GM10248 (cell line): ENCODE measurements at regions not wholly inside any gene's neighbourhood (a gene's known extent, or its start where the extent isn't known, plus 50 kb on each side); places are given as distances from the start of the nearest gene placed in this dataset.
"Not testable (repeated sequence)": the region's sequence is repeated elsewhere in the genome, so short reads cannot be mapped to it uniquely, and the experiment has no call there.

Experiments
- CTCF ChIA-PET: fragments of 300-600 bp; sonication (Branson Sonifier 250); formaldehyde crosslinking; extraction: SDS; loops from one replicate; lab custom pipeline; 2021; ENCODE audit warnings: antibody characterized with exemption; lab: Yijun Ruan, JAX
- POLR2A ChIA-PET: fragments of 350-650 bp; sonication (Branson Sonifier 250); formaldehyde crosslinking; extraction: SDS; loops from one replicate; lab custom pipeline; 2020; ENCODE audit warnings: antibody characterized with exemption; lab: Yijun Ruan, JAX
- DNase-seq: peaks from one replicate; pipeline ENCODE4 v3.0.0; 2012; ENCODE audit errors: extremely low spot score
- TF ChIP-seq, protein P1 (sequence below): IDR thresholded peaks from 2 replicates; pipeline ENCODE4 v1.5.1; 2012; ENCODE audit warnings: mild to moderate bottlenecking, low read depth; ENCODE audit errors: extremely low read depth, missing control alignments, control extremely low read depth

DNA sequence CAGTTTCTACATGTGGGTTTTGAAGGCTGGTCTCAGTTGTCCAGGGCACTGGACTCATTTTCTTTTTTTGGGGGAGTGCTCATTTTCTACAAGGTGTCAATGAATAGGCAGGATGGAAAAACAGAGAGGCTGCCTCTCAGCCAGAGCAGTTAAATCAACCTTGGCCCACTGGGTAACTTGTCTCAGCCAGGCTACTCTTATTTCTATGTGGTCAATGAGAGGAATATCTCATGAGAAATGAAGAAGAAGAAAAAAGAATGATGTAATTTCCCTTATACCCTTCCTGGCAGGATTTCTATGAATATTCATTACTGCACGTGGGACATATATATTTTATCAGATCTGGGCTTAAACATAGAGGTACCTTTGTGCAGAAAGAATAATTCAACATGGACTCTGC is 155.2 kb upstream of the E2F7 start:
- ChIA-PET POLR2A (no interaction called here), CTCF (no interaction called here)
- DNase-seq, result no peak
- TF ChIP-seq, protein P1, sequence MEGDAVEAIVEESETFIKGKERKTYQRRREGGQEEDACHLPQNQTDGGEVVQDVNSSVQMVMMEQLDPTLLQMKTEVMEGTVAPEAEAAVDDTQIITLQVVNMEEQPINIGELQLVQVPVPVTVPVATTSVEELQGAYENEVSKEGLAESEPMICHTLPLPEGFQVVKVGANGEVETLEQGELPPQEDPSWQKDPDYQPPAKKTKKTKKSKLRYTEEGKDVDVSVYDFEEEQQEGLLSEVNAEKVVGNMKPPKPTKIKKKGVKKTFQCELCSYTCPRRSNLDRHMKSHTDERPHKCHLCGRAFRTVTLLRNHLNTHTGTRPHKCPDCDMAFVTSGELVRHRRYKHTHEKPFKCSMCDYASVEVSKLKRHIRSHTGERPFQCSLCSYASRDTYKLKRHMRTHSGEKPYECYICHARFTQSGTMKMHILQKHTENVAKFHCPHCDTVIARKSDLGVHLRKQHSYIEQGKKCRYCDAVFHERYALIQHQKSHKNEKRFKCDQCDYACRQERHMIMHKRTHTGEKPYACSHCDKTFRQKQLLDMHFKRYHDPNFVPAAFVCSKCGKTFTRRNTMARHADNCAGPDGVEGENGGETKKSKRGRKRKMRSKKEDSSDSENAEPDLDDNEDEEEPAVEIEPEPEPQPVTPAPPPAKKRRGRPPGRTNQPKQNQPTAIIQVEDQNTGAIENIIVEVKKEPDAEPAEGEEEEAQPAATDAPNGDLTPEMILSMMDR, result no peak

- ChIA-PET POLR2A (no interaction called here), CTCF (interaction anchor here (1.7 to 1.9 kb wide), 2 partner anchors 10 to 12 kb away, joined by 5 to 6 read pairs; no protein-coding TSS in a partner anchor)
- TF ChIP-seq, protein P1, result no peak
- DNase-seq, result no peak
Measured at GRCh38 chr12:77218278-77218677, 152.9 kb upstream of the E2F7 start.

GRCh38 chr12:77216136-77216535 is 150.8 kb upstream of the E2F7 start:
- CTCF ChIA-PET, POLR2A ChIA-PET, DNase-seq: not testable (repeated sequence)

- POLR2A ChIA-PET, result no interaction called here
- no peak for DNase-seq
- TF ChIP-seq, protein P1, result no peak
- CTCF ChIA-PET, result no interaction called here
Measured at GRCh38 chr12:77214136-77214535, 148.8 kb upstream of the E2F7 start.

DNA sequence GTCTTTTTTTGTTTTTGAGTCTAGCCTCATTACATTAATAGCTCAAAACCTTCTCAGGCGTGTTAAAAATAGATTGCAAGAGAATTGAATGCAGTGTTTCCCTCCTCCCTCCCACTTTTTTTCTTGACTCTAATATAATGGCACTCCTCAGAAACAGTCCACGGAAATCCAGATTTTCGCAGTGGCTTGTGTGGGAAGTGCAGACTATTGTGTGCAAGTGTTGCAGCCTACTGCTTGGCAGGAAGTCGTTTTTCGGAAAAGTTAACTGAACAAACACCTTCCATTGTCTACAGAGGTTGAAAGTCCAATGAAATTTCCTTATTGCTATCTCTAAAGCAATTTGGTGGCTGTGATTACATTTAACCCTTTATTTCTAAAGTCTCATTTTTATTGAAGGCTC is 147.9 kb upstream of the E2F7 start:
- no peak for DNase-seq
- TF ChIP-seq, protein P1, result no peak
- CTCF ChIA-PET, result no interaction called here
- POLR2A ChIA-PET, result no interaction called here

DNA sequence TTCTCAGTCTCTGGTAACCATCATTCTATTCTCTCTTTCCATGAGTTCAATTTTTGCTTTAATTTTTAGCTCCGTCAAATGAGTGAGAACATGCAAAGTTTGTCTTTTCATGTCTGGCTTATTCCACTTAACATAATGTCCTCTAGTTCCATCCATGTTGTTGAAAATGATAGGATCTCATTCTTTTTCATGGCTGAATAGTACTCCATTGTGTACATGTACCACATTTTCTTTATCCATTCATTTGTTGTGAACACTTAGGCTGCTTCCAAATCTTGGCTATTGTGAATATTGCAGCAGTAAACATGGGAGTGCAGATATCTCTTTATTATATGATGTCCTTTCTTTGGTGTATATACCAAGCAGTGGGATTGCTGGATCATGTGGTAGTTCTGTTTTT is 145.4 kb upstream of the E2F7 start:
- CTCF ChIA-PET, result no interaction called here
- no peak for DNase-seq
- POLR2A ChIA-PET, result no interaction called here
- TF ChIP-seq, protein P1, result no peak

DNA sequence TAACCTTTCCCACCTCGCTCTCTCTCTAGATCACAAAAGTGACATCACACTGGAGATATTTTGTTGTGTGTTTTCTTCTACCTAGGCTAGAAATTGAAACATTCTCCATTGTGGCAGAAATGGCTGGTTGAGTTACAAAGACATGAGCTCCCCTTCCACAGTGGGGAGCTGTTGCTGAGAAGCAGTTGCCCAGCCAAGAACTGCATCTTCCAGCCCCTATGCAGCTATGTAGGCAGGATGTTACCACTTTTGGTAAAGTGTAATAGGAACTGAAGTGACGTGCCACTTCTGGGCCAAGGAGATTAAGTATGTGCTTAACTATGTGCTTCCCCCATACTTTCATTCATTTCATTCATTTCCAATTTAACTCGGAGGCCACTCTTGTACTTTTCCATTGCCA is 138.7 kb upstream of the E2F7 start:
- ChIA-PET POLR2A (no interaction called here), CTCF (no interaction called here)
- TF ChIP-seq, protein P1, result no peak
- no peak for DNase-seq
